ENCODE measurements at regions not wholly inside any gene's neighbourhood (a gene's known extent, or its start where the extent isn't known, plus 50 kb on each side); places are given as distances from the start of the nearest gene placed in this dataset.

GRCh38 chr9:103661663-103662062 is 432.4 kb upstream of the SMC2 start (continued):
- TF ChIP-seq ZNF3 (CRISPR knock-in tag; IDR thresholded peaks at IDR 0.05) (no peak), CEBPB (IDR thresholded peaks at IDR 0.05; ENCODE audit: borderline replicate concordance, low read depth, low read length) (no peak)

- TF ChIP-seq HHEX (CRISPR knock-in tag; IDR thresholded peaks at IDR 0.05) (no peak), ZSCAN25 (CRISPR knock-in tag; IDR thresholded peaks at IDR 0.05) (no peak), HOXA5 (CRISPR knock-in tag; IDR thresholded peaks at IDR 0.05) (no peak), ZBTB7A (CRISPR knock-in tag; IDR thresholded peaks at IDR 0.05) (no peak), U2AF2 (IDR thresholded peaks at IDR 0.05; ENCODE audit: low read depth, low read length) (no peak), KAT7 (CRISPR knock-in tag; IDR thresholded peaks at IDR 0.05; ENCODE audit: borderline replicate concordance) (no peak), EED (CRISPR knock-in tag; IDR thresholded peaks at IDR 0.05) (no peak), ZNF343 (CRISPR knock-in tag; IDR thresholded peaks at IDR 0.05) (no peak)
- in situ Hi-C loops (cut with HindIII; ENCODE audit: extremely low pct_ligation_motif_present, low pct_unique_long_range_greater_than_20kb), result no loop called here
- Histone ChIP-seq H3K36me3 (replicated peaks in 1 of 2; ENCODE audit: control insufficient read depth in 1 of 2, insufficient read depth in 2 of 2, low read length in 2 of 2) (no peaks in the 10 kb centered on the region), H3K9ac (ENCODE audit: insufficient read depth, low read depth, low read length) (no peak overlapping the region), H3K4me1 (ENCODE audit: insufficient read depth, low read length) (no peaks in the 10 kb centered on the region), H3K27ac (ENCODE audit: extremely low read length, insufficient read depth, low read length) (no peak overlapping the region), H3K9me3 (ENCODE audit: low read length) (no peaks in the 10 kb centered on the region), H3K27me3 (ENCODE audit: control insufficient read depth in 1 of 2, insufficient read depth in 2 of 2, low read length in 2 of 2) (no peaks in the 10 kb centered on the region), H3K4me2 (ENCODE audit: low read depth, low read length) (no peak overlapping the region), H2AFZ (ENCODE audit: low read length) (no peak overlapping the region), H4K20me1 (ENCODE audit: insufficient read depth, low read length) (no peaks in the 10 kb centered on the region), H3K4me3 (replicated peaks in 1 of 3; ENCODE audit: insufficient read depth in 1 of 3, low read depth in 2 of 3, low read length in 3 of 3) (no peak overlapping the region), H3K79me2 (ENCODE audit: insufficient read depth, low read length) (no peaks in the 10 kb centered on the region)
- ChIA-PET POLR2A (no interaction called here), CTCF (ENCODE audit: low intra/inter-chr PET ratio, low total read pairs) (no interaction called here)
- FAIRE-seq (no peak), DNase-seq (ENCODE audit: low spot score) (no peak), ATAC-seq (no peak)
- 4% methylated on average over 1 of the region's 1 CpG for WGBS (ENCODE audit: low lambda C conversion rate)
- intact Hi-C loops (cut with micrococcal nuclease; ENCODE audit: unreplicated experiment), result no loop called here
- no TSS peak for BruUV-seq (replicated peaks)
These were observed 424.8 kb upstream of the SMC2 start for GRCh38 chr9:103669296-103669695.

GRCh38 chr9:103674271-103674670 is 419.8 kb upstream of the SMC2 start:
- H3K9me3 ChIP-seq (ENCODE audit: low read length), result no peaks in the 10 kb centered on the region
- no peaks in the 10 kb centered on the region for H3K27me3 ChIP-seq (ENCODE audit: control insufficient read depth in 1 of 2, insufficient read depth in 2 of 2, low read length in 2 of 2)
- H2AFZ ChIP-seq (ENCODE audit: low read length), result no peak overlapping the region
- H3K27ac ChIP-seq (ENCODE audit: extremely low read length, insufficient read depth, low read length), result no peak overlapping the region
- intact Hi-C loops (cut with micrococcal nuclease; ENCODE audit: unreplicated experiment), result no loop called here
- FAIRE-seq (no peak), DNase-seq (ENCODE audit: low spot score) (no peak), ATAC-seq (no peak)
- CTCF ChIA-PET (ENCODE audit: low intra/inter-chr PET ratio, low total read pairs), result no interaction called here
- H3K4me2 ChIP-seq (ENCODE audit: low read depth, low read length), result no peak overlapping the region
- H3K4me1 ChIP-seq (ENCODE audit: insufficient read depth, low read length), result no peaks in the 10 kb centered on the region
- POLR2A ChIA-PET, result no interaction called here
- no peaks in the 10 kb centered on the region for H3K79me2 ChIP-seq (ENCODE audit: insufficient read depth, low read length)
- no peak overlapping the region for H3K9ac ChIP-seq (ENCODE audit: insufficient read depth, low read depth, low read length)
- H3K36me3 ChIP-seq (replicated peaks in 1 of 2; ENCODE audit: control insufficient read depth in 1 of 2, insufficient read depth in 2 of 2, low read length in 2 of 2), result no peaks in the 10 kb centered on the region
- H4K20me1 ChIP-seq (ENCODE audit: insufficient read depth, low read length), result no peaks in the 10 kb centered on the region
- in situ Hi-C loops (cut with HindIII; ENCODE audit: extremely low pct_ligation_motif_present, low pct_unique_long_range_greater_than_20kb), result no loop called here
- BruUV-seq (replicated peaks), result no TSS peak
- H3K4me3 ChIP-seq (replicated peaks in 1 of 3; ENCODE audit: insufficient read depth in 1 of 3, low read depth in 2 of 3, low read length in 3 of 3), result no peak overlapping the region
- no peak for TF ChIP-seq ZNF782 (CRISPR knock-in tag; IDR thresholded peaks at IDR 0.05; ENCODE audit: borderline replicate concordance)
- TF ChIP-seq SNAPC2 (CRISPR knock-in tag; IDR thresholded peaks at IDR 0.05), result no peak
- no peak for TF ChIP-seq TMF1 (CRISPR knock-in tag; IDR thresholded peaks at IDR 0.05; ENCODE audit: low read depth)
- no peak for TF ChIP-seq ELF3 (CRISPR knock-in tag; IDR thresholded peaks at IDR 0.05)
- no peak for TF ChIP-seq ISL2 (CRISPR knock-in tag; IDR thresholded peaks at IDR 0.05)
- TF ChIP-seq ETV6 (CRISPR knock-in tag; conservative IDR thresholded peaks at IDR 0.05), result no peak
- TF ChIP-seq ZNF34 (CRISPR knock-in tag; IDR thresholded peaks at IDR 0.05; ENCODE audit: borderline replicate concordance), result no peak
- no peak for TF ChIP-seq NFE2 (CRISPR knock-in tag; IDR thresholded peaks at IDR 0.05)
- TF ChIP-seq ZNF263 (CRISPR knock-in tag; IDR thresholded peaks at IDR 0.05), result no peak
- TF ChIP-seq HCFC1 (IDR thresholded peaks at IDR 0.05; ENCODE audit: low read depth, low read length), result no peak
- no peak for TF ChIP-seq MNT (IDR thresholded peaks at IDR 0.05)
- no peak for TF ChIP-seq ZNF414 (CRISPR knock-in tag; IDR thresholded peaks at IDR 0.05)
